ENCODE measurements at regions not wholly inside any gene's neighbourhood (a gene's known extent, or its start where the extent isn't known, plus 50 kb on each side); places are given as distances from the start of the nearest gene placed in this dataset.
"Not testable (repeated sequence)": the region's sequence is repeated elsewhere in the genome, so short reads cannot be mapped to it uniquely, and the experiment has no call there.

- not testable (repeated sequence) for TF ChIP-seq CTCF, POLR2A, POLR2AphosphoS5, EP300 (IDR thresholded peaks at IDR 0.05)
Observed at GRCh38 chr5:39611076-39611475, 186.3 kb upstream of the DAB2 start.
